Nucleus accumbens (tissue), 56 donors: ENCODE measurements at regions not wholly inside any gene's neighbourhood (a gene's known extent, or its start where the extent isn't known, plus 50 kb on each side); places are given as distances from the start of the nearest gene placed in this dataset.
"Not testable (repeated sequence)": the region's sequence is repeated elsewhere in the genome, so short reads cannot be mapped to it uniquely, and the experiment has no call there.

Experiments used
- DNase-seq, 56 donors: peaks; one replicate each; lab custom pipeline; 2025; lab: John Stamatoyannopoulos, UW

DNA sequence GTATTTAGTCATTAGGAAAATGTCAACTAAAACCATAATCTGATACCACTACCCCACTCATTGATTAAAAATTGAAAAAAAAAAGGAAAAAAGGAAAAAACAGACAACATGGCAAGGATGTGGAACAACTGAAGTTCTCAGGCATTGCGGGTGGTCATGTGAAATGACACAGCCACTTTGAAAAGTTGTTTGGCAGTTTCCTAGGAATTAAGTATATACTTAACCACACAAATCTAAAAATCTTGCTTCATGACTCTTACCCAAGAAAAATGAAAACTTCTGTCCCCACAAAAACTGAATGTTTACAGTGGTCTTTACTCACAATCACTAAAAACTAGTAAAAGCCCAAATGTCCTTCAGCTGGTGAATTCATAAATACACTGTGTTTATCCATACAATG, 254.5 kb downstream of the AHR start:
- no peak for DNase-seq

- DNase-seq, result no peak
Observed at GRCh38 chr7:17554341-17555015, 256.0 kb downstream of the AHR start.

GRCh38 chr7:17556247-17556956, 257.9 kb downstream of the AHR start:
- no peak for DNase-seq

GRCh38 chr7:17557251-17557671, 258.8 kb downstream of the AHR start:
- DNase-seq, result no peak

GRCh38 chr7:17558135-17558534, 259.7 kb downstream of the AHR start:
- no peak for DNase-seq

- DNase-seq, result no peak
Observed at GRCh38 chr7:17558558-17559332, 260.3 kb downstream of the AHR start.

DNA sequence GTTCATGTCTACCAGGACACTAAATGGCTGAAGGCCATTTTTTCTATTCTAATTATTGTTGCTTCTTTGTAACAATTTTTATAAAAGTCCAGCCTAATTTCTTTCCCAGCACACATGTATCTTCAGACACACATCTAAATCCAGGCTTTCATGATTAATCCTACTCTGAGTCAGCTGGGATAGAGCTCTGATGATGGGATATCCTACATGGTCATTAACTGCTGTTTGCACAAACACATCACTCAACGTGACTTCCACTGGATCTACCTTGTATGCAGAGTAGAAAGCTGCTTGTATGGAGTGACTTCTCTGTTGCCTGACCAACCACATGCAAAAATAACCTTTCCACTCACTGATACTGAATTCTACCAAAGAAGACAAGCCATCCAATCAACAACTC, 260.9 kb downstream of the AHR start:
- no peak for DNase-seq

DNA sequence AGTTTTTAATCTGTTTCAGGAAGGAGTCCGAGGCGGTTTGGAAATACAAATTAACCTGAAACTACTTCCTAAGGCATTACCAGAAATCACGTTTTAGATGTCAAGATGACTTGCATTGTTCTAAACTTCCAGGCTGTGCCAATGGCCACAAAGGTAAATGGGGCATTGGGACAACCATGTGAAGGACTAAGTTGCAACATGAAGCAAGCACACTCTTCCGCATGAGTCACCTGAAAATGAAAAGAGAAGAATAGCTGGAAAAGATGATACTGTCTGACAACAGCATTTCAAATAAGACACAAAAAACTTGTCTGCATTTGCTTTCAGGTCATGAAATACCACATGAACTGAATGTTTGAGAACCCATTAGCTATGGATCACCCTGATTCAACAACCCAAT, 262.1 kb downstream of the AHR start:
- no peak for DNase-seq

GRCh38 chr7:17560966-17561365, 262.5 kb downstream of the AHR start:
- DNase-seq, result no peak

DNA sequence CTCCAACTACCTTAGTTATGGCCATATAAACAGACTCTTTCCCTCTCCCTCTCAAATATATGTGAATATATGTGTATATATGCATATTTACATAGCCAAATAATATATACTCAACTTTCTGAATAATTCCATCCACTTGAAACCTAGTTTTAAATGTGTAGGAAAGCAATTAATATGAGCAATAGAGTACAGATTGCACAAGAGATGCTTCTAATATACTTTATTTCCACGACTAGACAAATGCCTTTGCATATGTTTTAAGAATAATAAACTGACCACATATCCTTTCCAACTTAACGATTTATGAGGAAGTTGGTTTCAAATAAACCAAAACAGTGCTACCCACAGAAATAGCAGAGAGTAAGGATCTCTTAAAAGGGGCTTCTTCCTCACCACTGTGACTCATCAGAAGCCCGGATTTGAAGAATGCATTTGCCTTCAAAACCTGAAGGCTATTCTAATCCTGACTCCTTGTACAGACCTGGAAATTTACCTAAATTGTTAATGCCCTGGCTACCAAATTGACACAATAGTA, 266.3 kb downstream of the AHR start:
- DNase-seq, result no peak

GRCh38 chr7:17580141-17580540, 281.7 kb downstream of the AHR start:
- DNase-seq, result peak in 17 of 56 donors; percentile 1 to 49 (median 10)

DNA sequence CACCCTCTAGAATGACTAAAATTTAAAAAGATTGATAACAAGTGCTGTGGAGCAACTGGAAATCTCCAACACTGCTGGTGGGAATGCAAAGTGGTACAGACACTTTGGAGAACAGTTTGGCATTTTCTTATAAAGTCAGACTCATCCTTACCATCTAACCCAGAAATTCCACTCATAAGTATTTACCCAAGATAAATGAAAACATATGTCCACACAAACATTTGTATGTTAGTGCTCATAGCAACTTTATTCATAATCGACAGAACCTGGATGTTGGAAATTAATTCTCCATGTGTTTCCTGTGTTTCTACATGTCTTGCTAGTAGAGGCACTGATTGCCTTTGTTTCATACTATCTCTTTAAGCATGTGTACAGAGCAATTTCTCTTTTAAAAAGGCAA, 282.4 kb downstream of the AHR start:
- no peak for DNase-seq

- DNase-seq, result no peak
Observed at GRCh38 chr7:17581301-17581700, 282.8 kb downstream of the AHR start.

DNA sequence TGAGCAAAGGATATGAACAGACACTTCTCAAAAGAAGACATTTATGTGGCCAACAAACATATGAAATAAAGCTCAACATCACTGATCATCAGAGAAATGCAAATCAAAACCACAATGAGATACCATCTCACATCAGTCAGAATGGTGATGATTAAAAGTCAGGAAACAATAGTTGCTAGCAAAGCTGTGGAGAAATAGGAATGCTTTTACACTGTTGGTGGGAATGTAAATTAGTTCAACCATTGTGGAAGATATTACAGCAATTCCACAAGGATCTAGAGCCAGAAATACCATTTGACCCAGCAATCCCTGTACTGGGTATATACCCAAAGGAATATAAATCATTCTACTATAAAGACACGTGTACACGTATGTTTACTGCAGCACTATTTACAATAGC, 284.2 kb downstream of the AHR start:
- DNase-seq, result not testable (repeated sequence)

DNA sequence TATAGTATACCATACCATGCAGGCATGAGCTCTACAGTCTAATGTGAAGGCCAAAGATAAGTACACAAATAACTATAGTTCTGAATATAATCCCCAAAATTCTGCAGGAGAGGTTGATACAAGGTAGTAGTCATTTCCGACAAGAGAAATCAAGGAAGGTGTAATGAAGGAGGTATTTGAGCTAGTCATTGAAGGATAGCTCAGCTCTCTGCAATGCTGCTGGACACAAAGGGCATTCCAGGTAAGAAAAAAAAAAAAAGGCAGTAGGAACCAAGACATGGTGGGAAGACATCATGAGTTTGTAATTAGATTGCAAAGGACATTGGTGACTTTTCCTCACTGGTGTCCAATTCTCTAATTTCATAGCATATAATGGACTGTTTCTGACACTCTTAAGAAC, 285.3 kb downstream of the AHR start:
- no peak for DNase-seq

GRCh38 chr7:17584822-17585221, 286.4 kb downstream of the AHR start:
- DNase-seq, result no peak

DNA sequence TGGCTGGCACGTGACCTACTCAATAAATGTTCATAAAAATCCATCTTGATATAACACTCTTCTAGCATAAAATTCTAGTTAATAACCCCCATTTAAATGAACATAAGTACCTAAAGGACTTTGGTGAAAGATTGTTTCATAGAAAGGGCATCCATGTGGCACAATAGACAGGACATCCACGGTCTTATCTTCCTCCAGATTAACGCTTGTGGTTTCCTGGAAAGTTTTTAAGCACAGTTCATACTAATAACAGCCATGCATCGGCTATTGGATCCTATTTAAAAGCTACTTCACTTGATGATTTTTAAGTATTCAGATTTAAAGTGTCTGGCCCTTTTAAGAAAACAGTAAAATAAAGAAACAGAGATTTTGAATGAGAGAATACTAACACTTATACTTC, 288.3 kb downstream of the AHR start:
- no peak for DNase-seq

DNA sequence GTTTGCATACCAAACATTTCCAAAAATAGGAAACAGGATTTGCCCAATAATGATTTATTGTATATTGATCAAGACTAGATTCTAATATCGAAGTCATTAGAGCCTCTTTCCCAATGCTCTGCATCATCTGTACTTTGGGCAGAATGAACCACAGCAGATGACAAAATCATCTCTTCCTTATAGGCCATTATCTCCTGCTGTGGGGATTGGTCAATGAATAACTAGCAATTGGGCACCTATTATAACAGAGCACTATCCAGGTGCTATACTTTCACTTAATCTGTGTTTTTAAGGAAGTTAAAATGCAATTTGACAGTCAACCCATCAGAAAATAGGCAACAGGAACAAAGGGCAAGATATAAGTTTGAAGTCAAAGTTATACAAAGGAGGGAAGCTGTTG, 290.3 kb downstream of the AHR start:
- no peak for DNase-seq

- no peak for DNase-seq
Observed at GRCh38 chr7:17589671-17590070, 291.2 kb downstream of the AHR start.

DNA sequence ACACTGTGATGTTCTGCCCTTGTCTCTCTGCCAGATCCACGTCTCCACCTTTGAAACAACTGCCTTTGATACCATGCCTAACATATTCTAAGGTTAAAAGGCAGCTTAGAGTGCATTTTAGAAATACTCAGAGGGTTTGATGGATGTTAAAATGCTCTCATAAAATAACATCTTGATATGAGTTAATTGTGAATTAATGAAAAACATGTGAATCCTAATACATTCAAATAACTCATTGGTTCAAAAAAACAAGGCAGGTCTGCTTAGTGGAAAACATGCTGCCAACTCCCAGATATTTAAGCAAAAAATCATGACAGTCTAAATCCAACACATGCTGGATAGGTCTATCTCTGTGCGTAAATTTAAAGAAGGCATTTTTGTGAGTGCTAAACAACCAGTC, 291.8 kb downstream of the AHR start:
- DNase-seq, result no peak

GRCh38 chr7:17593819-17594419, 295.5 kb downstream of the AHR start:
- DNase-seq, result no peak
